ENCODE measurements at regions not wholly inside any gene's neighbourhood (a gene's known extent, or its start where the extent isn't known, plus 50 kb on each side); places are given as distances from the start of the nearest gene placed in this dataset.

- TF ChIP-seq CTCF (IDR thresholded peaks at IDR 0.05; ENCODE audit: low read depth, low read length, poor library complexity, severe bottlenecking) (no peak), EZH2phosphoT487 (IDR thresholded peaks at IDR 0.05; ENCODE audit: borderline replicate concordance, low read length) (no peak)
Observed at GRCh38 chr14:51561141-51561540, 90.6 kb upstream of the FRMD6 start.

Measured in DOHH2 (cell line).